ENCODE measurements at regions not wholly inside any gene's neighbourhood (a gene's known extent, or its start where the extent isn't known, plus 50 kb on each side); places are given as distances from the start of the nearest gene placed in this dataset.
A peak's percentile ranks its signal among the peaks of the same experiment; 100 is the strongest.
"Not testable (repeated sequence)": the region's sequence is repeated elsewhere in the genome, so short reads cannot be mapped to it uniquely, and the experiment has no call there.

- DNase-seq, result peak; percentile 88 to 95
Observed at GRCh38 chr9:126057121-126057825, 269.4 kb upstream of the MVB12B start.

GRCh38 chr9:126058011-126058531 is 268.6 kb upstream of the MVB12B start:
- DNase-seq, result peak; percentile 92 to 97

- peak; percentile 60 to 70 for DNase-seq
Observed at GRCh38 chr9:126058591-126058990, 268.0 kb upstream of the MVB12B start.

- no peak for DNase-seq
Observed at GRCh38 chr9:126061575-126061974, 265.1 kb upstream of the MVB12B start.

GRCh38 chr9:126062158-126062886 is 264.3 kb upstream of the MVB12B start:
- DNase-seq, result no peak

DNA sequence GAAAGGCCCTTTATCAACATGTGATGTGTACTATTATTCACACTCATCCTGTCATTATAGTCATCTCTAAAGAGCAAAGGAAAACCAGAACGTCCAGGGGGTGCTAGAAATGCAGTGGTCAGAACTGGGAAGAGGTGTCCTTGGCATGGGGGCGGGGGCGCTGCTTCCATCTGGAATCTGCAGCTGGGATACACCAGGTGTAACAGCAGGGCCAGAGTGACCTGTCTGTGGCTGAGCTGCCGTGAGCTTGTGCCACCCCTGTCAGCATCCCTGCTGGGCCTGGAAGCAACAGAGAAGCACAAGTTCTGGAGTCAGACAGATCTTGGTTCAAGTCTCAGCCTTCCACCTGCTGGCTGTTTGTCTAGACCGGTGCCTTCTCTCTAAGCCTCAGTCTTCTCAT is 263.3 kb upstream of the MVB12B start:
- DNase-seq, result no peak

GRCh38 chr9:126066131-126066530 is 260.5 kb upstream of the MVB12B start:
- no peak for DNase-seq

GRCh38 chr9:126067031-126067734 is 259.4 kb upstream of the MVB12B start:
- DNase-seq, result no peak

DNA sequence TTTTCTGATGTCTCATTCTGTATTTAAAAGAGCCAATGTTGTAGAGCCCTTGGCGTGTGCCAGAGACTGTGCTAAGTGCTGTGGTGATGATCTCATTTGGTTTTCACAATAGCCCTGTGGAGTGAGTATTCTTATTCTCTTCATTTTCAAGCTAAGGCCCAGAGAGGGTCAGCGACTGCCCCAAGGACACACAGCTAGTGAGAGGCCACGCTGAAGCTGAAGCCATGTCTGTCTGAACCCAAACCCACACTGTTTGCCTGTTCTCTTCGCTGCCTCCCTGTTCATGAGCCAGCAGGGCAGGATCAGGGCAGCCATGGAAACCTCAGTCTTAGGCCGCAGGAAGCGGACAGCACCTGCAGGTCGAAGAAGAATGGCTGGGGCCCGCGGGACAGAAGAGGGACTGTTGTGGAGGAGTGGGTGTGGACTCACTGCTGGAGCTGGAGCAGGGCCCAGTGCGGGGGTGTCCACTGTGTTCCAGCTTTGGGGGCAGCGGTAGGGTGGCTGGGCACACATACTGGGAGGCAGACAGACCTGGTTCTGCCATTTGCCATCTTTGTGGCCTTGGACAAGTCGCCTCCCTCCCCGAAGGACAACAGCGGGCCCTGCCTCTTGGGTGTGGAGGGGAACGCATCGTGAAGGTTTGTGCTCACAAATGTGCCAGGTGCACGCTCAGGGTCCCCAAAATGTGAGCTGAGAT is 257.9 kb upstream of the MVB12B start:
- DNase-seq, result no peak

DNA sequence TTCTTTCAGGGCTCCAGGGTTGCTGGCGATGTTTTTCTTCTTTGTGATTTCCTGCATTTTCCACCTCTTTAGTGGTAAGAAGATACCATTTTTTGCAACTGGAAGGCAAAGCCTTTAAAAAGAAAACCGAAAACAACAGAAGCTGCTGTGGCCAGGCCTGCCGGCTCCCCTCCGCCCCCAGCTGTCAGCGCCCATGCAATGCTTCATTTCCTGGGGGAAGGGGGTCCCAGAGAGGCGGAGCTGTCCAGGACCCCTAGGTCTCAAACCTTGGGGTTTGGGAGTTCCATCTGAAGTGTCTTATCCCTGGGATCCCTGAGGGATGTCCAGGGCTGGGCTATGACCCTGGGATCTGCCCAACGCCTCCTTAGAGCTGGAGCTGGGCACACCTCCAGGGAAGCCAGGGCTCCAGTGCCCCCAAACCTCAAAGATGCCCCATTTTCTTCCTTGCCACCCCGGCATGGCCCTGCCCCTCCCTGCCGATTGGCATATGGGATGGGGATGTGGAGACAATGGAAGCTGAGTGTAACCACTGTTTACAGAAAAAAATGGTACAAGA is 257.2 kb upstream of the MVB12B start:
- DNase-seq, result no peak

- no peak for DNase-seq
Observed at GRCh38 chr9:126070058-126070655, 256.5 kb upstream of the MVB12B start.

- DNase-seq, result no peak
Observed at GRCh38 chr9:126071076-126071750, 255.4 kb upstream of the MVB12B start.

DNA sequence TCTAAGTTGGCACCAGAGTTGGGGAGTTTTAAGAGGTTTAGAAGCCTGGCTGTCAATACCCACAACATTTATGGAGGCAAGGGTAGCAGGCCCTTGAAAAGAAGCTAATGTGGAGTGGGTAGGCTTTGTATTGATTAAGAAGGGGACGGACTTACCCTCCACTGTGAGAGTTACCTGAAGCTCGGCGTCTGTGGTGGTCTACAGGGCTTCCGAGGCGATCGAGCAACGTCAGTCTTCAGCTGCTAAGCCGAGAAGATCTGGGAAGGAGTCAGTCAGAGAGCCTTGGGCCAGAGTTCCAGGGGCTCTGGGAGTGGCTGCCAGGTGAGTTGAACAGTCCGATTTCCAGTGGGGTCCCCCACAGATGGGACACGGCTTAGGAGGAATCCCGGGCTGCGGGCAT is 249.0 kb upstream of the MVB12B start:
- not testable (repeated sequence) for DNase-seq

GRCh38 chr9:126080641-126081040 is 246.0 kb upstream of the MVB12B start:
- no peak for DNase-seq

DNA sequence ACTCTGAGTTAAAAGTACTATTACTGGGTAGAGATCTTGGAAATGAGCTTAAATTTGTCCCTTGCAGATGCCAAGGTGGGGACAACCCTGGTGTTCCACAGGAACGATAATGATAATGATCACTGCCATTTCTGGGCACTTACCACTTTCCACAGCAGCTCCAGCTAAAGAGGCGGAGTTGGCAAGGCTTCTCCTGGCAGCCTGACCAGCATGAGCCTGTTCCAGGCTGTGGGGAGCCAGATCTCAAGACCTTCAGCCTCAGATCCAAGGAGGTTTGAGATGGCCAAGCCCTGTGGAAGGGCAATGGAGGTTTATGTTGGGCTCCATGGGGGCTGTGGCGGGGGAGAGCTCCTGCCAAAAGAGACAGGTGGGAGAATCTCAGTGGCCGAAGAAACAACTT is 244.9 kb upstream of the MVB12B start:
- DNase-seq, result no peak

- DNase-seq, result no peak
Observed at GRCh38 chr9:126084008-126084407, 242.6 kb upstream of the MVB12B start.

GRCh38 chr9:126084696-126085095 is 241.9 kb upstream of the MVB12B start:
- no peak for DNase-seq

DNA sequence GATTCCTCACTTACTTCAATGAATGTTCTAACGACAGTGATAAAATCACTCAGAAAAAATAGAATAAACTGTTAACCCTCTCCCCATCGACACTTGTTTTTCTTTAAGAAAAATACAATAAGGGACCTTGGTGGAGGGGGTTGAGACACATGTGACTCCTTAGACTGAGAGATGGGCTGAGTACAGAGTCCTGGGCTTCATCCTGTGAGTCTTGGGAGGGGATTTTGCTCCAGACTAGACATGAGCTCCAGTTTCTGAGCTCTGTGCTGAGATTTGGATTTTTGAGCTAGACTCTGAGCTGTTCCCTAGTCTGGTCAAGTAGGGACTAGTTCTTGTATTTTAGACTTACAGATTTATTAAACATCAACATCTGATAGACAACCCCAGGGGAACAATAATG is 241.5 kb upstream of the MVB12B start:
- DNase-seq, result no peak

DNA sequence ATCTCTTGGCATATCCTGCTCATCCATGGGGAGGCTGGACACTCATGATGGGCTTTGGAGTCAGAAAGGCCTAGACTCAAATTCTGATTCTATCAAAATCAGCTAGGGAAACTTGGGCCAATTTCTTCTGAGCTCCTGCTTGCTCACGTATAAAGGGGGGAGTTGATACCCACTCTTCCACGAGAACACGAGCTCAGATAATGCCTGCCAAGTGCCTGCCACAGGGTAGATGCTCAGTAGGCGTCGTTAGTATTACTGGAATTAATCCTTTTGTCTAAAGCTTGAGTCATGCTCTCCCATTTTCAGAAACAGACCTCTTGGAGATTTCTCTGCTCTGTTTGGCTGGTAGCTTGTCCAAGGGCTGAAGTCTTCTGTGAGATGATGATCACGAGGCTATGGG is 238.3 kb upstream of the MVB12B start:
- DNase-seq, result no peak

DNA sequence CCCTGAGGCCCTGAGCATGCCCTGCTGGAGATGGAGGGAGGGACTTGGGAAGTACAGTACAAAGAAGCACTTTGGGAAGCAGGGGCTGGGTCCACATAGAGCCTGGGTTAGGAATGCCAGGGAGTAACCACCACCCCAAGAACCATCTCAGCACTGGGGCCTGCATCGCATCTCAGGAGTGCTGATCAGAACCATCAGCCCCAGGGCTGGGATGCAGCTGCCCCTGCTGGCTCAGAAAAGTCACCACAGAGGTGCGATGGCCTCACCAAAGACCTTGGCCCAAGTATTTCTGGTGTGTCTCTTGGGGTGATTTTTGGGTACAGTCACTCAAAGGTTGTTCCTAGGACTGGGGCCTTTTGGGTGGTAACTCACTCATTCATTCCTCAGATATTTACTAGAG is 236.8 kb upstream of the MVB12B start:
- DNase-seq, result no peak

GRCh38 chr9:126093771-126094170 is 232.9 kb upstream of the MVB12B start:
- DNase-seq, result no peak

Data from NCI-H524 (cell line).